ENCODE measurements at regions not wholly inside any gene's neighbourhood (a gene's known extent, or its start where the extent isn't known, plus 50 kb on each side); places are given as distances from the start of the nearest gene placed in this dataset.

- H3K27ac ChIP-seq = no peak overlapping the region
- no peak overlapping the region for H3K4me3 ChIP-seq
- no peaks in the 10 kb centered on the region for H3K9me3 ChIP-seq (replicated peaks in 1 of 3)
- intact Hi-C loops (cut with DNase I) = no loop called here
- no peaks in the 10 kb centered on the region for H3K4me1 ChIP-seq (replicated peaks in 1 of 2)
- H3K36me3 ChIP-seq (replicated peaks in 1 of 2) = no peaks in the 10 kb centered on the region
- H3K27me3 ChIP-seq = no peaks in the 10 kb centered on the region
- DNase-seq = no peak
- no peak for TF ChIP-seq POLR2A (IDR thresholded peaks at IDR 0.05)
- TF ChIP-seq, protein P1, sequence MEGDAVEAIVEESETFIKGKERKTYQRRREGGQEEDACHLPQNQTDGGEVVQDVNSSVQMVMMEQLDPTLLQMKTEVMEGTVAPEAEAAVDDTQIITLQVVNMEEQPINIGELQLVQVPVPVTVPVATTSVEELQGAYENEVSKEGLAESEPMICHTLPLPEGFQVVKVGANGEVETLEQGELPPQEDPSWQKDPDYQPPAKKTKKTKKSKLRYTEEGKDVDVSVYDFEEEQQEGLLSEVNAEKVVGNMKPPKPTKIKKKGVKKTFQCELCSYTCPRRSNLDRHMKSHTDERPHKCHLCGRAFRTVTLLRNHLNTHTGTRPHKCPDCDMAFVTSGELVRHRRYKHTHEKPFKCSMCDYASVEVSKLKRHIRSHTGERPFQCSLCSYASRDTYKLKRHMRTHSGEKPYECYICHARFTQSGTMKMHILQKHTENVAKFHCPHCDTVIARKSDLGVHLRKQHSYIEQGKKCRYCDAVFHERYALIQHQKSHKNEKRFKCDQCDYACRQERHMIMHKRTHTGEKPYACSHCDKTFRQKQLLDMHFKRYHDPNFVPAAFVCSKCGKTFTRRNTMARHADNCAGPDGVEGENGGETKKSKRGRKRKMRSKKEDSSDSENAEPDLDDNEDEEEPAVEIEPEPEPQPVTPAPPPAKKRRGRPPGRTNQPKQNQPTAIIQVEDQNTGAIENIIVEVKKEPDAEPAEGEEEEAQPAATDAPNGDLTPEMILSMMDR (IDR thresholded peaks at IDR 0.05) = no peak
These were observed 323.1 kb downstream of the CENPW start for GRCh38 chr6:126662966-126663365.

- intact Hi-C loops (cut with DNase I) = no loop called here
- 60 to 81% (median 67%) methylated on average over 1 of the region's 1 CpG for WGBS, 4 donors
- H3K27me3 ChIP-seq = no peaks in the 10 kb centered on the region
- DNase-seq = no peak
- TF ChIP-seq, protein P1 (IDR thresholded peaks at IDR 0.05) = no peak
- no peak for TF ChIP-seq POLR2A (IDR thresholded peaks at IDR 0.05)
- H3K4me3 ChIP-seq = no peak overlapping the region
- no peak overlapping the region for H3K27ac ChIP-seq
- H3K9me3 ChIP-seq (replicated peaks in 1 of 3) = no peaks in the 10 kb centered on the region
- no peaks in the 10 kb centered on the region for H3K4me1 ChIP-seq (replicated peaks in 1 of 2)
- no peaks in the 10 kb centered on the region for H3K36me3 ChIP-seq (replicated peaks in 1 of 2)
These were observed 324.4 kb downstream of the CENPW start for GRCh38 chr6:126664271-126664670.

DNA sequence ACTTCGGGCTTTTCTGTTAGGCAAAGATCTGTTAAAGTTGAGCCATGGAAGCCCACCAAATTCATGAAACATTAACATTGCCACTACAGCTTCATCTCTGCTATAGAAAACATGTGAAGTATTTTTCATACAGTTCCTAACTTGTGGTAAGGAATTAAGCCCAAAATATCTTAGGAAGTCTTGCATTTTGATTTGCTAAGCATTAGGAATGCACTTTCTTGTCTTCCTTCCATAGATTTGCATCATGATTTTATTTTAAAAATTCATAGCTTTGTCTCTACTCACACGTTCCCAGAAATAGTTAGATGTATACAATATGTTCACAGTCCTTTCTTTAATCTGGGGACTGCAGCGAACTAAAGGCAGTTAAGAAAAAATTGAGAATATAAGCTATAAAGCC, 325.6 kb downstream of the CENPW start:
- Histone ChIP-seq H3K9me3 (replicated peaks in 1 of 3) (no peaks in the 10 kb centered on the region), H3K27ac (no peak overlapping the region), H3K4me3 (no peak overlapping the region), H3K36me3 (replicated peaks in 1 of 2) (no peaks in the 10 kb centered on the region), H3K4me1 (replicated peaks in 1 of 2) (no peaks in the 10 kb centered on the region), H3K27me3 (no peaks in the 10 kb centered on the region)
- 65 to 82% (median 66%) methylated on average over 3 of the region's 3 CpGs for WGBS, 4 donors
- intact Hi-C loops (cut with DNase I) = no loop called here
- no peak for DNase-seq
- TF ChIP-seq, protein P1 (IDR thresholded peaks at IDR 0.05) = no peak
- no peak for TF ChIP-seq POLR2A (IDR thresholded peaks at IDR 0.05)

- intact Hi-C loops (cut with DNase I) = no loop called here
- H3K4me1 ChIP-seq (replicated peaks in 1 of 2) = no peaks in the 10 kb centered on the region
- no peak overlapping the region for H3K27ac ChIP-seq
- DNase-seq = no peak
- H3K27me3 ChIP-seq = no peaks in the 10 kb centered on the region
- 74 to 81% (median 76%) methylated on average over 3 of the region's 3 CpGs for WGBS, 4 donors
- no peak for TF ChIP-seq POLR2A (IDR thresholded peaks at IDR 0.05)
- TF ChIP-seq, protein P1 (IDR thresholded peaks at IDR 0.05) = no peak
- no peaks in the 10 kb centered on the region for H3K36me3 ChIP-seq (replicated peaks in 1 of 2)
- no peak overlapping the region for H3K4me3 ChIP-seq
- H3K9me3 ChIP-seq (replicated peaks in 1 of 3) = no peaks in the 10 kb centered on the region
These were observed 327.2 kb downstream of the CENPW start for GRCh38 chr6:126667071-126667470.
